Stimulated activated CD4-positive, alpha-beta T cell treated with anti-CD3 and anti-CD28 coated beads, Interleukin-12 subunit alpha, Interleukin-12 subunit beta, amount 100 ng/mL, for 48 hours (primary cell): ENCODE measurements at regions not wholly inside any gene's neighbourhood (a gene's known extent, or its start where the extent isn't known, plus 50 kb on each side); places are given as distances from the start of the nearest gene placed in this dataset.

Experiments used
- DNase-seq, 3 donors: peaks; one replicate each; pipeline ENCODE4 v3.0.0-alpha.2; 2020; ENCODE audit warnings: low read depth in 2 of 3, low spot score in 1 of 3

DNA sequence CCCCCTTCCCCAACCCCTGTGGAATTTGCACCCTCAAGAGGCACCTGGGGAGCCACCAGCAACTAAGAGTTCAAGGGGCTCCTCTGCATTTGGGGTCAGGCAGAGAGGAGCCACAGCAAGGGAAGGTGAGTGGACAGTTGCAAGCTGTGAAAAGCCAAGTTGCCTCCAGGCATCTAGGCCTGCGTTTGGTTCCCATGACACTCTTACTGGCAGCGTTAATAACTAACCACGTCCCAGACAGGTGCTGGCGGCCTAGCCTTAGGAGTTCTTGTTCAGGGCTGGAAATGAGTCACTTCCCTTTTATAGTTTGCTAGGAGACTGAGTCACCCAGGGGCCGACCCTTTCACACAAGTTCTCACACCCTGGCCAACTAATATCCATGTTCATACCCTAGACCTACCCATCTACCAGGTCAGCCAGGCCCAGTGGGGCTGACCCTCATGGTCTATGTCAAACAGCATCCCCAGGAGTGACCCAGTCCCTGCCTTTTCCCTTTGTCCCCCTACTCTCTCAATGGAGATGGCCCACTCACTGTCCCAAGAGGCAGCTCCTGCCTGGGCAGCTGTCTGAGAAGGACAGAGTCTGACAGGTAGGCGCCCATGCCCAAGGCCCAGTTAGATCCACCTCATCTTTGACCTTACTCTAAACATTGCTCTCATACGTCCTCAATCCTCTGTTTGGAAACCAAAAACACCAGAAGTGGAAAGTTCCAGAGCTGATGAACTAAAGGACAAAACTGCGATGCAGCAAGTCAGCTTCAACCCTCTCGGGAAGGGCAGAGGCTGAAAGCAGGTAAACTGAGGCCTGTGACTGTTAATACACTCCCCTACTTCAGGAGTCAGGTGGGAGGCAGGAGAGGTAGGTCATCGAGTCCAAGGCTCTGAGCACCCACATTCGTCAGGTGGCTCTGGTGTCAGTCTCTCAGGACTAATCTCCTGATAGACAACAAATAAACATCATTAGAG, 300.6 kb downstream of the SOX9 start:
- DNase-seq = peak; percentile 14 to 30 (median 25)

DNA sequence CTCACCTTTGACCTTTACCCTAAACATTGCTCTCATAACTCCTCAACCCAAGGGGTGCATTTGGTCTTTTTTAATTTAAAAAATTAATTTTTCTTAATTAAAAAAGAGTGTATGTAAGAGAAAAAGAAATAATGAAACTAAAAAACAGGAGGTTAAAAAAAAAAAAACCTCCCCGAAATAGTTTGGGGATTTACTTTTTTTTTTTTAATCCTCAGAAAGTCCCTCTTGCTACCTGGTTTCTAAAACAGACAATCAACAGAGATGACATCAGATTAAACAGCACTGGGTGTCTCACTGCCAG, 301.3 kb downstream of the SOX9 start:
- no peak for DNase-seq

- DNase-seq = peak in 1 of 3 donors; percentile 14
Measured at GRCh38 chr17:72422505-72423285, 301.9 kb downstream of the SOX9 start.

GRCh38 chr17:72423286-72423589, 302.4 kb downstream of the SOX9 start:
- no peak for DNase-seq

- DNase-seq = no peak
Measured at GRCh38 chr17:72423718-72424117, 302.9 kb downstream of the SOX9 start.

DNA sequence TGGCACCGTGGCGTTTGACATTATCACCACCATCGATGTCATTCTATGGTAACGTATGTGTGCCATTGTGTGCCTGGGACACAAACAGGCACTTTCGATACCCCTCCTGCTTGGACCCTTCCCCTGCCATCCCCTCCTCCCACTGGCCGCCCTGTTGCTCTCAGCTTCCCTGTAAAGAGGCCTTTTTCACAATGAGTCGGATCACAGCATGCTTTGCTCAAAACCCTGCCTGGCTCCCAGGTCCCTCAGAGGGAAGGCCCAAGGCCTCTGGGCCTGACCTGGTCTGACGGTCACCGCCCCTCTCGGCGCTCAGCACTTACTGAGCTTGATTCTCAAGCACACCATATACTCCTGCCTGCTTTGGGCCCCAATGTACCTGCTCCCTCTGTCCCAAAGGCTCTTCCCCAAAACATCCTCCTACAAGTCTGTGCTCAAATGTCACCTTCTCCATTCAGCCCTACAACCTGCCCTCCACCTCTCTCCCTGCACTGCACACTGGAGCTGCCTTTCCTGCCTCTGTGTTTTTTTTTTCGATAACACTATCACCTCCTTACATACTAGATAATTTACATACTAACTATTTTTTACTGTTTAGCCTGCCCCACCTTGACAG, 303.8 kb downstream of the SOX9 start:
- no peak for DNase-seq

GRCh38 chr17:72425133-72425793, 304.4 kb downstream of the SOX9 start:
- no peak for DNase-seq

DNA sequence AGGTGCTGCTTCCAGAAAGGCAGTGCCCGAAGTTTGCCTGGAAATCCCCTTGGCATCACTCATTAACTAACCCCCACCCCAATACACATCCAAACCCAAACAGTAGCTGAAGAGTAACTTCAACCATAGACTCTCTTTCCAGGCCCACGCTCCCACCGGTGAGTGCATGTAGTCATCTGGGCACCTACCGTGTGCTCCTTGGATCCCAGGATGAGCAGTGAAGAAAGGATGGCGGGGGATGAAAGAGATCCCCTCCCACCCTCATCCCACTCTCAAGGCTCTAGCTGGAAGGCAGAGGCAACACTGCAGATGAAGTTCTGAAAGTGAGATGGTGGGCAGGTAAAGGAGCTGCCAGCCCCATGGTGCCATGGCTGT, 305.0 kb downstream of the SOX9 start:
- no peak for DNase-seq

DNA sequence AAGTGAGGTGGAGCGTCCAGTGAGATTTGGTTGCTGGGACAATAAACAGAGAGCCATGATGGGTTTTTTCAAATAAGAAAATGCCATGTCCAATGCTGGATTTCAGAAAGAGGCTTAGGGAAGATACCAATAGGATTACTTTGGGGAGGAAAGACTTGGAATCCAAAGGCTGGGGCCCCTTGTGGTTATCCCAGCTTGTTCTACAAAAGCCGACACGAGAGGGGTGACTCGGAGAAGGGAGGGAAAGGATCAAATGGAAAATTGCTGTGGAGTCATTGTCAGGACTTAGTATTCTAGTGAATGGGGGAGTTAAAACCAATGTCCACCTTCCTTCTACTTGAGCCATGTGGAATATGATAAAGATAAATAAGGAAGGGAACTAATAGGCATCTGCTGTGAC, 305.5 kb downstream of the SOX9 start:
- no peak for DNase-seq

DNA sequence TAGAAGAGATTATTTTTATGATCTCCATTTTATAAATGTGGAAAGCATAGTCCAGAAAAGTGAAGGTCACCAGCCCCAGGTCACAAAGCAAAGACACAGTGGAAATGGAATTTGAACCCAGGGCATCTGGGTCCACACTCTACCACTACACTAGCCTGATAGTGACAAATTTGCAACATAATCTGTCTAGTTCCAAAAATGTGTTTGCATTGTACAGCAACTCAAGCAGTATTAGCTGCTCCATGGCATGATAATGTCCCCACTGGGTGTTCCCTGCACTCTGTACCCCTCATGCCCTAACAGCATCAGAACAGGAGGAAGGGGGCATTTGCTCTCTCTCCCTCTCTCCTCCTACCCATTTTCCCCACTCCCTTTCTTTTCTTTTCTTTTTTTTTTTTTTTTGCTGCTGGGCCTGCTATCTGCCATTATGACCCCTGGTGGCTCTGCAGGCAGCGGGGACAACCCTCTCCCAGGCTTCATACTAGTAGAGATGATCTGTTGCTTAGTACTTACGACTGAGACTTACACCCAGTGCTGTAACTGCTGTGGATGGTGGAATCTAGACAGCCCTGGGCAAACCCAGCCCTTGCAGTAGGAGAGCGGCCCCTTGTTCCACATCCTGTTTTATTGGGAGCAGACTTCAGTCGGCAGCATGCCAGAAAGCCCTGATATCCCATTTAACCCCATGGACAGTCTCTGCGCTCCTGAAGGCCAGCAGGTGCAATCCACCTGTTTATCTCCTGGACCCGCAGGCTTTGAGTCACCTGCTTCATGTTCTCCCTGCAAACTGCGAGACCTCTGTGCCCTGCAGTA, 306.3 kb downstream of the SOX9 start:
- no peak for DNase-seq

GRCh38 chr17:72427761-72428109, 306.9 kb downstream of the SOX9 start:
- DNase-seq = no peak

- no peak for DNase-seq
Measured at GRCh38 chr17:72429066-72429638, 308.3 kb downstream of the SOX9 start.

DNA sequence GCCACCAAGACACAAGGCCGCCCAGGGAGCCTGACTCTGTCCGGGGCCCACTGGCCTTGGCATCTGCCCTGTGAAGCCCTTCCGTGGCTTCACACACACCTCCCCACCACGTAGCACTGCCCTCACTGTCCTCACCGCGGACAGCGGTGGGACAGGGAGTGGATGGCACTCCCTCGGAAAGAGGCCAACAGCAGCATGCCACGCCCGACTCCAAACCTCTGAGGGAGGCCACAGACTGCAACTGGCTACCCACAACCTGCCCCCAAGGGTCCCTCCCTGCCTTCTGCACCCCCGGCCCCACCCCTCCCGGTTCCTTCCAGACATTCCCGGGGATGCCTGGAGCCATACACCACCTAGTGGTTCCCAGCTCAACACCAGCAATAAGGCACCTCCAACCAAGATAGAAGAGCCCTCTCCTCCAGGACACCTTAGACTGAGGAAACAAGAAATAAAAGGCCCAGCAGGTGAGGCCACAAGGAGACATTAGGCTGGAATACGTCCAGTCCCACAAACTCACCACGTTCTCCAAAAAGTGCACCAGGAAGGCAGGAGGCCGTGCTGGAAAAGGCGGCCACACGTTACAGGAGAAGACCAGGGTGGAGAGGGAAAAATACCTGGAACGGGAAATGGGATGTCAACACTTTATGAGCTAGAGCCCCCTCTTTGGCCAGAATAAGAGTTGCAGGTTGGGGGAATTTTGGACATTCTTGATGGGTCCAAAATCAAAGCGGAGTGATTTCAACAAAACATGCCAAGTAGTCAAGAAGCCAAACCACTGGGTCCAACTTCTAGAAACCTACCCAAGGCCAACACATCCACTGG, 310.0 kb downstream of the SOX9 start:
- no peak for DNase-seq

GRCh38 chr17:72432143-72432621, 311.4 kb downstream of the SOX9 start:
- no peak for DNase-seq

- DNase-seq = no peak
Measured at GRCh38 chr17:72432881-72433280, 312.1 kb downstream of the SOX9 start.

DNA sequence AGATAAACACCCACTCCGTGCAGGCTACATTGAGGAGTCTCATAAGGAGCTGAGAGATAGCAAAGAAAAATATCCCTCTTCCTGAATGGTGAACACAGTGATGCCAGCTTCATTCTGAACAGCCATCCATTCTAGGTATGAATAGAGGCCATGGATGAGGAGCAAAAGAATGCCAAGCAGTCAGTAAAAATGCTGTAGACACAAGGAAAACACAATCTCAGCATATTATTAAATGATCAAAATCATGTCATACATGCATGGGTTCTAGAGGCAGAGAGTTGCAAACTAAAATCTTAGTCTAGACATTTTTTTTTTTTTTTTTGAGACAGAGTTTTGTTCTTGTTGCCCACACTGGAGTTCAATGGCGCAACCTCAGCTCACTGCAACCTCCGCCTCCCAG, 313.0 kb downstream of the SOX9 start:
- DNase-seq = no peak

- no peak for DNase-seq
Measured at GRCh38 chr17:72434581-72434980, 313.8 kb downstream of the SOX9 start.

DNA sequence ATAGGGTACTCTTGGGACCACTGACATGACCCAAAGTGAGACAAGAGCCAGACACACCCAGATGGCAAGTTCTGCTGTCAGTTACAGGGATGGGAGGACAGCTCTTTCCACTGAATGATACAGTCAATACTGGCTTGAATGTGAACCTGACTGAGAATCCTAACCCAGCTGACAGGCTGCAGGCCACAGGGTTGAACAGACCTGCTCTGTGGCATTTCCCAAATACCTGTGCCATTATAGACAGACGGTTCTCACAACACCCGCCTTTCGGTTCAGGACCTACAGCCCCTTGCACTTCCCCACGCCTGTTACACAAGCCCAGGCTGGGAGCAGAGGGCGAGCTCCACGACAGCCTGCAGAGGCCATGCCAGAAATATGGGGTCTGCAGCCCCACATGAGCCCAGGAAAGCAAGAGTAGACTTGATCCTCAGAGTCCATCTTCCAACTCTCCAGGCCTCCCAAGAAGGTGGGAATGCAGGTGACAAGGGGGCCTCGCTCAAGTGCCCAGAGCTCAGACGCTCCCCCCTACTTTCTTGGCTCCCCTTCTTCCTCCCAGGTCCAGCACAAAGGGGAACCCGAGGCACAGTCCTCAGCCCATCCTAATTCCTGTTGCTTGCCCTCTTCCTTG, 314.3 kb downstream of the SOX9 start:
- DNase-seq = no peak

DNA sequence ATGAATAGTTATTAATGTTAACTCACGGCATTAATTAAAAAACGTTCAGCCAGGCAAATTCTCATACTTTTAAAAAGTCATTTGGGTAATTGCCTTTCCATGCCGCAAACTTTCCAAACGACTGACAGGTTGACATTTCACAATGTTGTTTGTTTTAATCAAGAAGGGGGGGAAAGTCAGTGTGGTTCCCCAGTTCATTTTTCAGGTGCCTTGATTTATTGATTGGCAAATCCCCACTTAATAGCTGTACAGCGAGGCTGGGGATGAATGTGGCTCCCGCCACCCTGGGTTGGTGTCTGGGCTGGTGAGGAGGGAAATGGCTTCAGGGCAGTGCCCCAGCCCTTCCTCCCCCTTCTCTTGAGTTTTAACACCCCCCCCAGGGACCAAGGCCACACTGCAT, 318.0 kb downstream of the SOX9 start:
- no peak for DNase-seq
